SK-N-SH (cell line): ENCODE measurements at regions not wholly inside any gene's neighbourhood (a gene's known extent, or its start where the extent isn't known, plus 50 kb on each side); places are given as distances from the start of the nearest gene placed in this dataset.

Experiments used
- CTCF ChIA-PET: fragments of 300-600, 350-600 bp; formaldehyde crosslinking; extraction: SDS; loops from one replicate; lab custom pipeline; 2021; lab: Yijun Ruan, JAX
- POLR2A ChIA-PET: fragments of 350-600 bp; sonication (Branson Sonifier 250); formaldehyde crosslinking; extraction: SDS; loops from one replicate; lab custom pipeline; 2020; ENCODE audit warnings: antibody characterized with exemption, inconsistent platforms; lab: Yijun Ruan, JAX
- DNase-seq: peaks from one replicate; pipeline ENCODE4 v3.0.0; 2012
- H2AFZ ChIP-seq: fragments of 200-600 bp; sonication (generic); 2 replicates; pipeline ENCODE4 v1.8.1; 2016; ENCODE audit warnings: antibody characterized with exemption, mild to moderate bottlenecking, low read depth
- H3F3A ChIP-seq: fragments of 200-600 bp; sonication (generic); replicated peaks from 2 replicates; pipeline ENCODE3; 2016; ENCODE audit warnings: antibody characterized with exemption, mild to moderate bottlenecking; ENCODE audit not compliant: insufficient read depth
- H3K27ac ChIP-seq, 2 experiments: fragments of 200-500 bp in 1 of 2; fragments of 200-600 bp in 1 of 2; sonication (Bioruptor generic) in 1 of 2; sonication (generic), shearing (Covaris generic) in 1 of 2; 2 replicates each; pipeline versions ENCODE4 v1.5.1 to v1.6.1; 2014 to 2016; ENCODE audit warnings: low read depth in 2 of 2, inconsistent platforms in 1 of 2, low read length in 1 of 2, mild to moderate bottlenecking in 1 of 2, mixed read lengths in 1 of 2
- H3K27me3 ChIP-seq: fragments of 200-600 bp; sonication (generic), shearing (Covaris generic); 2 replicates; pipeline ENCODE4 v1.6.1; 2016; ENCODE audit warnings: mixed run types; ENCODE audit not compliant: insufficient read depth
- H3K36me3 ChIP-seq, 2 experiments: fragments of 200-500 bp in 1 of 2; fragments of 200-600 bp in 1 of 2; sonication (Bioruptor generic) in 1 of 2; sonication (generic) in 1 of 2; replicated peaks in 1 of 2; 2 replicates each; pipeline versions ENCODE3 to v1.5.1; 2014 to 2016; ENCODE audit warnings: low read length in 1 of 2, mild to moderate bottlenecking in 1 of 2; ENCODE audit not compliant: insufficient read depth in 2 of 2, control insufficient read depth in 1 of 2
- H3K4me1 ChIP-seq, 2 experiments: fragments of 200-500 bp in 1 of 2; fragments of 200-600 bp in 1 of 2; sonication (Bioruptor generic) in 1 of 2; sonication (generic), shearing (Covaris generic) in 1 of 2; 2 replicates each; pipeline versions ENCODE4 v1.5.1 to v1.6.1; 2014 to 2016; ENCODE audit warnings: low read depth in 1 of 2, low read length in 1 of 2, mixed run types in 1 of 2; ENCODE audit not compliant: insufficient read depth in 2 of 2, control insufficient read depth in 1 of 2
- H3K4me2 ChIP-seq: fragments of 200-600 bp; sonication (generic), shearing (Covaris generic); 2 replicates; pipeline ENCODE4 v1.6.1; 2017; ENCODE audit warnings: mixed run types
- H3K4me3 ChIP-seq, 2 experiments: fragments of 200-500 bp in 1 of 2; fragments of 200-600 bp in 1 of 2; sonication (Bioruptor generic) in 1 of 2; sonication (generic), shearing (Covaris generic) in 1 of 2; 2 replicates each; pipeline versions ENCODE4 v1.5.1 to v1.8.1; 2014 to 2016; ENCODE audit warnings: low read depth in 2 of 2, inconsistent platforms in 1 of 2, low read length in 1 of 2, mild to moderate bottlenecking in 1 of 2, mixed read lengths in 1 of 2, moderate library complexity in 1 of 2
- H3K79me2 ChIP-seq: fragments of 200-600 bp; sonication (generic); 2 replicates; pipeline ENCODE4 v1.8.1; 2017; ENCODE audit warnings: mild to moderate bottlenecking; ENCODE audit not compliant: insufficient read depth
- H3K9ac ChIP-seq: fragments of 200-600 bp; sonication (generic); 2 replicates; pipeline ENCODE4 v1.6.1; 2017; ENCODE audit warnings: mixed run types
- H3K9me2 ChIP-seq: fragments of 200-600 bp; sonication (generic); 2 replicates; pipeline ENCODE4 v1.6.1; 2017; ENCODE audit warnings: mixed run types
- H3K9me3 ChIP-seq: fragments of 200-600 bp; sonication (generic); 2 replicates; pipeline ENCODE4 v1.6.1; 2017; ENCODE audit warnings: mixed run types, mild to moderate bottlenecking, moderate library complexity
- H4K20me1 ChIP-seq: fragments of 200-600 bp; sonication (generic); 2 replicates; pipeline ENCODE4 v1.6.1; 2017; ENCODE audit warnings: mild to moderate bottlenecking, mixed run types; ENCODE audit not compliant: insufficient read depth
- CHD2 ChIP-seq: fragments of 150-350 bp; IDR thresholded peaks from 2 replicates; pipeline ENCODE4 v1.6.1; 2018; ENCODE audit warnings: low read length; ENCODE audit not compliant: partially characterized antibody
- CTCF ChIP-seq: fragments of 200-600 bp; sonication (generic); IDR thresholded peaks from 2 replicates; pipeline ENCODE4 v1.6.1; 2017; ENCODE audit warnings: antibody characterized with exemption, mild to moderate bottlenecking, moderate library complexity
- ELF1 ChIP-seq: IDR thresholded peaks from 2 replicates; pipeline ENCODE4 v1.4.0; 2012
- EP300 ChIP-seq, 2 experiments: IDR thresholded peaks; 2 replicates each; pipeline versions ENCODE4 v1.4.0 to v1.6.1; 2012; ENCODE audit warnings: borderline replicate concordance in 1 of 2, low read depth in 1 of 2, low read length in 1 of 2
- FOSL2 ChIP-seq: IDR thresholded peaks from 2 replicates; pipeline ENCODE4 v1.4.0; 2012; ENCODE audit warnings: low read depth, mild to moderate bottlenecking, moderate library complexity, borderline replicate concordance
- MEF2A ChIP-seq: IDR thresholded peaks from 2 replicates; pipeline ENCODE4 v1.4.0; 2012; ENCODE audit warnings: low read depth, borderline replicate concordance
- MXI1 ChIP-seq: IDR thresholded peaks from 2 replicates; pipeline ENCODE4 v1.6.1; 2012; ENCODE audit warnings: mild to moderate bottlenecking, low read depth, low read length, improper control_type of control experiment
- NRF1 ChIP-seq: IDR thresholded peaks from 2 replicates; pipeline ENCODE4 v1.6.1; 2012; ENCODE audit warnings: low read depth, mild to moderate bottlenecking, low read length
- RAD21 ChIP-seq: IDR thresholded peaks from 2 replicates; pipeline ENCODE4 v1.6.1; 2012; ENCODE audit warnings: mild to moderate bottlenecking, low read length
- RFX5 ChIP-seq: IDR thresholded peaks from 2 replicates; pipeline ENCODE4 v1.6.1; 2012; ENCODE audit warnings: mild to moderate bottlenecking, improper control_type of control experiment, low read length
- SIN3A ChIP-seq: IDR thresholded peaks from 2 replicates; pipeline ENCODE4 v1.6.1; 2012; ENCODE audit warnings: low read depth, mild to moderate bottlenecking, low read length, moderate library complexity, borderline replicate concordance
- TCF12 ChIP-seq: IDR thresholded peaks from 2 replicates; pipeline ENCODE4 v1.4.0; 2012
- USF1 ChIP-seq: IDR thresholded peaks from 2 replicates; pipeline ENCODE4 v1.4.0; 2012; ENCODE audit warnings: low read depth, borderline replicate concordance
- USF2 ChIP-seq: fragments of 150-350 bp; IDR thresholded peaks from 2 replicates; pipeline ENCODE4 v1.6.1; 2017; ENCODE audit warnings: antibody characterized with exemption, low read length, low read depth, borderline replicate concordance
- ZBTB33 ChIP-seq: IDR thresholded peaks from 2 replicates; pipeline ENCODE4 v1.4.0; 2012; ENCODE audit warnings: low read depth, borderline replicate concordance
- WGBS: methylation state at CpG from one replicate; pipeline ENCODE4 v1.1.6; 2017; ENCODE audit warnings: low lambda C conversion rate; 5-methylcytosine and 5-hydroxymethylcytosine counted together

- WGBS: 39% methylated on average over 7 of the region's 7 CpGs
- no peaks in the 10 kb centered on the region for H4K20me1 ChIP-seq
- H3K4me1 ChIP-seq: peaks cover 0 to 12% of the 10 kb centered on the region in 2 experiments; a peak in 1 of 4 replicates
- no peaks in the 10 kb centered on the region for H3K27me3 ChIP-seq
- no peak overlapping the region for H2AFZ ChIP-seq
- H3K36me3 ChIP-seq: no peaks in the 10 kb centered on the region
- ChIA-PET CTCF (interaction anchor here (1.0 to 1.6 kb wide), 3 partner anchors 9 to 13 kb away, joined by 3 to 4 read pairs (median 3); no protein-coding TSS in a partner anchor), POLR2A (no interaction called here)
- no peak overlapping the region for H3K4me2 ChIP-seq
- TF ChIP-seq FOSL2 (no peak), CHD2 (no peak), MEF2A (no peak), TCF12 (no peak), ZBTB33 (no peak), SIN3A (no peak), ELF1 (no peak), MXI1 (no peak), NRF1 (no peak), EP300 (IDR thresholded peaks at IDR 0.05; ENCODE audit: borderline replicate concordance in 1 of 2, low read depth in 1 of 2, low read length in 1 of 2) (no peak), RFX5 (no peak), RAD21 (no peak), USF2 (no peak), CTCF (no peak), USF1 (no peak)
- H3K9me2 ChIP-seq: no peaks in the 10 kb centered on the region
- H3K79me2 ChIP-seq: no peaks in the 10 kb centered on the region
- H3K4me3 ChIP-seq: no peak overlapping the region
- H3K9me3 ChIP-seq: no peaks in the 10 kb centered on the region
- H3K27ac ChIP-seq: no peak overlapping the region
- no peaks in the 10 kb centered on the region for H3F3A ChIP-seq
- no peak for DNase-seq
- H3K9ac ChIP-seq: no peak overlapping the region
Measured at GRCh38 chr22:22759889-22760546, 115.6 kb downstream of the GGTLC2 start.
